Stimulated activated CD4-positive, alpha-beta T cell treated with anti-CD3 and anti-CD28 coated beads, Interleukin-15, amount 100 ng/mL, for 1 hour (primary cell): ENCODE measurements at regions not wholly inside any gene's neighbourhood (a gene's known extent, or its start where the extent isn't known, plus 50 kb on each side); places are given as distances from the start of the nearest gene placed in this dataset.

ENCODE experiments used
- DNase-seq, 2 donors: peaks; one replicate each; pipeline ENCODE4 v3.0.0-alpha.2; 2020; ENCODE audit warnings: low read depth in 1 of 2, low spot score in 1 of 2

DNA sequence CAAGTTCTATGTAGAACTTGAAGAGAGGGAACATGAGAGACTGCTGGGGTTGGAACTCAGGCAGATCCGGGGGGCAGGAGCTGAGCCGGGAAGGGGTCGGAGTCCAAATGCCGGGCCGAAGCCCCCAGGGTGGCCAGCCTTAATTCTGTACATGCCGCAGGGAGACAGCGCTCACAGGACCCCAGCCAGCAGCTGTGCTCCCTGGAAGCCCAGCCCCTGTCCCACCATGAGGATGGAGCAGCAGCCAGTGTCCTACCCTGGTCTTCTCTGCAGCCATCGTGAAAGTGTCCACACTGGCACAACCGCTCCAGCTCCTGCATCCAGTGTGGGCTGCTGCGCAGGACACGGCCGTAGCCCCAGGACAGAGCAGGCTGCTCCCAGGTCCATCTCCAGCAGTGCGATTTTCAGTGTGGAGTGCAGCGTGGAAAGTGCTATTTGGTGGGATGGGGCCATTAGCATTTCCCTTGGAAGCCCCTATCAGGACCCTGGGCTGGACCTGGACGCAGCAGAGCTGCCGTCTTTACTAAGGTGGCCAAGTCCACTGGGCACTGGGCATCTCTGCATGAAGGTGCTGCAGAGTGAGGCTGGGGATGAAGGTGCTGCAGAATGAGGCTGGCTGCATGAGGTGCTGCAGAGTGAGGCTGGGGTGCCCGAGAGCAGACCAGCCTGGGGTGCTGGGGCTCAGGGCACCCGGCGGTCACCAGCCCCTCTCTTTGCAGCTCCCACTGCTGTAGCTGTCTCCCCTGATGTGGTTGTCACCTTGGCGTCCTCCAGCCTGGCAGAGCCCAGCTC, 737.4 kb downstream of the BRD1 start:
- DNase-seq, result no peak

DNA sequence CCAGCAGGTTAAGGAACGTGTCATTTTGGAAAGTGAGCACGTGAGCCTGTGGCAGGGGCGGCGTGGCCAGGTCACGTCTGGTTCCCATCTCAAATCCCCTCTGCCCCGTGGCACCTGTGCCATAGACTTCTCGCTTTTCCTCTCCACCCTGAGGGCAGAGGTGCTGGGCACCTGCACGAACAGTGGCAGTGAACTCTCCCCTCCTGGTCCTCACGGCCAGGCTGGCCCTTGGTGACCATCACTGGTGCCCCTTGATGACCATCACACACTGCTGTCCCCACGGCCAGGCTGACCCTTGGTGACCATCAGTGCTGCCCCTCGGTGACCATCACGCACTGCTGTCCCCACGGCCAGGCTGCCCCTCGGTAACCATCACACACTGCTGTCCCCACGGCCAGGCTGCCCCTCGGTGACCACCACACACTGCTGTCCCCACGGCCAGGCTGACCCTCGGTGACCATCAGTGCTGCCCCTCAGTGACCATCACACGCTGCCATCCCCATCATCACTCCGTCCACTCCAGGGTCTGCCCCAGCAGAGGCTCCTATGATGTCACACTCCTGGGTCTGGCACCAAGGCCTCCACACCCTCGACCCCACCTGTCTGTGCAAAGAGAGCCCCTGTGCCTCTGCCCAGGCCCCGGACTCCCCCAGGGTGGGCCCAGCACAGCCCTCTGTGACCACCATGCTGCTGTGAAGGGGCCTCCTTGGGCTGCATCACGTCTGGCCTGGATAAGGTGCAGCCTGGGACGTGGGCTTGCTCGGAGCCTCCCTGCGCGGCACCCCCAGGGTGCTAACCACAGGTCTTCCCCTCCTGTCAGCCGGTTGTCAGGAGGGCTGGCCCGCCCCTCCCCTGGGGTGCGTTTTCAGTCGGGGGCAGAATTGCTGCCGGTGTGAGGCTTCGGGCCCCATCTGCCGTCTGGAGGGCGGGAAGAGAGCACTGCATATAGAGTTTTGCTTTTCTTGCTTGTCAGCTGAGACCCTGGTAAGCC, 738.6 kb downstream of the BRD1 start:
- no peak for DNase-seq

DNA sequence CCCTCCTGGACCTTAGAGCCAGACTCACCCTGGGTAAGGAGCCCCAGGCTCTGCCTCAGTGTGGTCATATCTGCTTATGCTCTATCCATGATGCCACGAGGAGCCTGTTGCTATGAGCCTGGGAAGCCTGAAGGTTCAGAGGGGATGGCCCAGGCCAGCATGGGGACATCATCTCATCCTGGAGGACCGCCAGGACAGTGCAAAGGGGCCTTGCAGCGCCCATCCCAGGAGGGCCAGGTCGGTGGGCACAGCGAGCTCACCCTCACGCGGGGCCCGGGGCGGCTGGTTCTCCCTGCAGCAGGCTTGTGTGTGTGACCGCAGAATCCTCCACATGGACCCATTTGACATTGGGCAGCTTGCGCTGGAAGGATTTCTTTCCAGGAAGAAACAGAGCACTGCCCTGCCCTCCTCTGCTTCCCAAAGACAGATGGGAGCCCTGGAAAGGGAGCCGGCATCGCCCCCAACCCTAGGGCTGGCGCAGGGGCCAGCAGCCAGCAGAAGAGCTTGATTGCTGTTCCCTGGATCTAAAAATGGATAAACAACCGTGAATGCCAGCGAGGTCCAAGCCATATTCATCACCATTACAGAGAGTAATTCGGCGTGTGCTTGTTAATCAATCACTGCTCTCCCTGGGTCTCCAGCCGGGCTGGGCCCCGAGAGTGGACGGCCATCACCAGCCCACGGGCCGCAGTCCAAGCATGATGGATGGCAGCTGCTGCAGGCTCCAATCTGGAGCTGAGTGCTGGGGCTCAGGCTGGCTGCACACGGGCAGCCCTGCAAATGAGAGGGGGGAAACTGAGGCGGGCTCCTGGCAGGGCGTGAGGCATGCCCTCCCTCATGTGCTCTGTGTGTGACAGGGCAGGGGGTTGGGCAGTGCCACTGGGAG, 739.7 kb downstream of the BRD1 start:
- DNase-seq, result no peak

- DNase-seq, result no peak
Observed at GRCh38 chr22:49087198-49087597, 740.5 kb downstream of the BRD1 start.

DNA sequence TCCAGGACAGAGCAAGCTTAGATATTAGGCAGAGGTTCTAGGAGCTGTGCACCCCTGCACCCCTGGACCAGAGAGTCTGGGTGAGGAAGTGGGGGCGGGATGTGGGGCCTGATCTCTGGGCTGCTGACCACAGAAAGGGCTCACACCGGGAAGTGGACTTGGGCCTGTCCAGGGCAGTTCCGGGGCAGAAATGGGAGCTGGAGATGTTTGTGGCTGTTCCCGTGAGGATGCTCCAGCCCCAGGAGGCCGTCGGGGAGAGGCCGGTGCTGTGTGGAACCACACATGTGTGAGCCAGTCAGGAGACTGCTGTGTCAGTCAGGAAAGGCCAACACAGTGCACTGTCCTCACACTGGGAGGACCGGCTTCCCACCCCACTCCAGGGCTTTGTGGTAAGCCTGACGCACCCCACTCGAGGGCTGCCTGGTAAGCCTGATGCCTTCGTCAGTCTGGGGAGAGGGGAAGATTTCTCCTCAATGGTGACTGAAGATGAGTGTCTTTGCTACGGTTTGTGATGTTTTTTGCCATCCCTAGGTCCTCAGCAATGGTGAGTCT, 741.0 kb downstream of the BRD1 start:
- no peak for DNase-seq

GRCh38 chr22:49086181-49086580, 741.5 kb downstream of the BRD1 start:
- DNase-seq, result no peak

GRCh38 chr22:49084206-49084605, 743.5 kb downstream of the BRD1 start:
- DNase-seq, result no peak

- no peak for DNase-seq
Observed at GRCh38 chr22:49083607-49084006, 744.1 kb downstream of the BRD1 start.

GRCh38 chr22:49082451-49082850, 745.2 kb downstream of the BRD1 start:
- no peak for DNase-seq

DNA sequence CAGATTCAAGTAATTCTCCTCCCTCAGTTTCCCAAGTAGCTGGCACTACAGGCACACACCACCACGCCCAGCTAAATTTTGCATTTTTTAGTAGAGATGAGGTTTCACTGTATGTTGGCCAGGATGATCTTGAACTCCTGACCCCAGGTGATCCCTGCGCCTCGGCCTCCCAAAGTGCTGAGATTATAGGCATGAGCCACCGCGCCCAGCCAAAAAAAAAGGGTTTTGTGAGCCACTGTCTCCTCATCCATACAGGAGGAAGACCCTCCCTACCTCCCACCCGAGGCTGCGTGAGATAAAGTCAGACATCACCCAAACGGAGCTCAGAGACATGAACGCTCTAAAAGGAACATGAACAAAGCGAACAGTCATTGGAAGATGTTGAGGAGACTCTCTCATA, 745.7 kb downstream of the BRD1 start:
- DNase-seq, result no peak

DNA sequence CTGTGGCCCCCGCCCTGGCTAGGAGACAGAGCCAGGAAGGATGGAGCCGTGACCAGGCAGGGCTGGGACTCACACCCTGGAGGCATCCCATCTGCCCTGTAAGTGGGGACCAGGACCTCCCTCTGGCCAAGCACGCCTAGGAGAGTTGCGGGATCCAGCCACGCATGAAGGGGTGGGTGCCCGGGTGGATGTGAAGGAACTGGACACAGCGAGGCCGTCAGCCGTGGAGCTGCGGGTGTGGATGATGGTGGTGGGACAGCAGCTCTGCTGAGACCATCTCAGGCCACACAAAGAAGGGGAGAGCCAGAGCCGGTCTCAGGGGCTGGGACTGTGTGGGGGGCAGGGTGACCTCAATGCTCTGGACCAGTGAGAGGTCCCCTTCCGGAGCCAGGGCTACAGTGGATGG, 746.4 kb downstream of the BRD1 start:
- no peak for DNase-seq

GRCh38 chr22:49080631-49081030, 747.0 kb downstream of the BRD1 start:
- no peak for DNase-seq

- DNase-seq, result no peak
Observed at GRCh38 chr22:49079743-49080500, 747.8 kb downstream of the BRD1 start.

DNA sequence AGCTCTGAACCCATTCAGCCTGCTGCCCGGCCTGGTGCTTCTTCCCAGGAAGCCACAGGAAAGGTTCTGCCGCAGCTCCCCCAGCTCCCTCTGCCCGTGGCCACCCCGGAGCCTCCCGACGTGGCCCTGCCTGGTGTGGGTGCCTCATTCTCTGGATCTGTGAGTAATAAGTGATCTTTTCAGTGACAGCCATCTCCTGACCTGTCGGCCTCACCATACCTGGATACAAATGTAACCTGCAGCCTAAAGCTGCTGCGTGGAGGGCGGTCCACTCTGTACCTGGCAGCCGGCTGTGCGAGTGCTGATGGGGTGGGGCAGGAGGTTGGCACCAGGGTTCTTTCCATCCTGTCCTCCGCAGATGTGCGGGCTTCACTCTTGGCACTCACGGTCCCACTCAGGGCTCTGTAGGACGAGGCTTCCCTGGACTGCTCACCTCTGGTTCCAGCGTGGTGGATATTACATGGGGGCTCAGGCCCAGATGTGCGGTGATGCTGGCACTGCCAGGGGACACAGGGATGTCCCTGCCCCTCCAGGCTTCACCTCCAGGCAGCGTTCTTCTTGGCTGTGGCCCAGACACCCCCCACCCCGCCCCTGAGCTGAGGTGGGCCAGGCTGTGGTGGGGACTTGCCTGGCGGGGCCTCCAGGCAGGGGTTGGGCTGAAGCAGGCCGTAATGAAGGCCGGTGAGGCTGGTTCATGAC, 748.5 kb downstream of the BRD1 start:
- no peak for DNase-seq

DNA sequence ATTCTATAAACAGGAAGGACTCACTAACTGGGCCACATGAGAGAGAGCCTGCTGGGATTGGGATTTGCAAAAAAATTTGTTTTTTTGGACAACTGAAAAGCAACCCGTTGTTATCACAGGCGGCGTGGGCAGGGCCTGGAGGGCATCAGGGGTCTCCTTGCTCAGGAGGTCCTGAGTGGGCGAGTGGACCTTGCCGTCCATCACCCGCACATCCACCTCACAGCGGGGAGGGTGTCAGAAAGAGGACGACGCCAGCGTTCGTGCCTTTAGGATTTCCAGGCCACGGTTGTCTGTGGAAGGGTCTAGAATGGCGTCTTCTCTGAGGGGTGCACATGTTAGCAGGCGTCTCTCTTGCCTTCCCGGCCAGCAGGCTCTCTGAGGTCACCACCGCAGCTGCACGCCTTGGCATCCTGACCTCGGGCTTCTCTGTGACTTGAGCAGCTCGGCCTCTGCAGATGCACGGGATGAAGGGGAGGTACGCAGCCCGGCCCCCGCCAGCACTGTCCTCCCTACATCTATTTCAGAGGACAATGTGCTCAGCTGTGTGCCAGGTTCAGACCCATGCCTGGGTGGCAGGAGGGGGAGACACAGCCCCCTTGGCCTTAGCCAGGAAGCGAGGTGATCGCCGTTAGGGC, 749.5 kb downstream of the BRD1 start:
- DNase-seq, result no peak

- DNase-seq, result no peak
Observed at GRCh38 chr22:49077586-49077985, 750.1 kb downstream of the BRD1 start.

DNA sequence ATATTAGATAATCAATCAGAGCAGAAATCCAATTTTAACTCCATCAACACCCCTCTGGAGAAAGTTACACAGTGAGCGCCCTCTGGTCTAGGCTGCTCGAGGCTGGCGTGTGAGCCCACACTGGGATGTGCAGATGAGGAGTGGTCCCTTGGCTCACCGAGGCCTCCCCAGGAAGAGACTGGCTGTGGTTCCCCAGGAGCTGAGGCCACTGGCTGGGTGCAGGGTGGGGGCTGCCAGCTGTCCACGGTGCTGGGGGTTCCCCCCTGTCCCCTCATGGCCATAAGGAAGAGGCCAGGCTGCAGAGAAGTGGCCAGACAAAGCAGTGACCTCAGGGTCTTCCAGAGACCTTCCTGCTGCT, 750.7 kb downstream of the BRD1 start:
- no peak for DNase-seq

- DNase-seq, result no peak
Observed at GRCh38 chr22:49076300-49077035, 751.2 kb downstream of the BRD1 start.
